ENCODE measurements at regions not wholly inside any gene's neighbourhood (a gene's known extent, or its start where the extent isn't known, plus 50 kb on each side); places are given as distances from the start of the nearest gene placed in this dataset.
"Not testable (repeated sequence)": the region's sequence is repeated elsewhere in the genome, so short reads cannot be mapped to it uniquely, and the experiment has no call there.

GRCh38 chr1:198934426-198934825 lies 295.6 kb downstream of the PTPRC start:
- no peak for DNase-seq (ENCODE audit: low spot score)

DNA sequence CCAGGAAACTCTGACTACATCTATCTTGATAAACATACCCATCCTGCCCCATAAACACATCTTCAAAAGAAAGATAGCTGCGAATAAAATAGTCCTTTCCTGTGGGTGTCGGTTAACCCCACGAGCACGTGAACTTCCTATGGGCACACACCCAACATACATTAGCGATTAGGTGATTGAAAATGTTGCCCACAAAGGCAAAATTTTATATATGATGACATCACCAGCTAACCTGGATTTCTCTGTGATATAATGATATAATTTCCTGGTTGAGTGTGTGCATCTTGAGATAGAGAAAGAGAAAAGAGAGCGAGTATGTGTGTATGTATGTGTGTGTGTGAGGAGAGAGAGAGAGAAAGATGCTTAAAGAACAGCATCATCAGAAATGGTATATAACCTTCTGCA lies 296.1 kb downstream of the PTPRC start:
- peak; percentile 51 for DNase-seq (ENCODE audit: low spot score)

DNA sequence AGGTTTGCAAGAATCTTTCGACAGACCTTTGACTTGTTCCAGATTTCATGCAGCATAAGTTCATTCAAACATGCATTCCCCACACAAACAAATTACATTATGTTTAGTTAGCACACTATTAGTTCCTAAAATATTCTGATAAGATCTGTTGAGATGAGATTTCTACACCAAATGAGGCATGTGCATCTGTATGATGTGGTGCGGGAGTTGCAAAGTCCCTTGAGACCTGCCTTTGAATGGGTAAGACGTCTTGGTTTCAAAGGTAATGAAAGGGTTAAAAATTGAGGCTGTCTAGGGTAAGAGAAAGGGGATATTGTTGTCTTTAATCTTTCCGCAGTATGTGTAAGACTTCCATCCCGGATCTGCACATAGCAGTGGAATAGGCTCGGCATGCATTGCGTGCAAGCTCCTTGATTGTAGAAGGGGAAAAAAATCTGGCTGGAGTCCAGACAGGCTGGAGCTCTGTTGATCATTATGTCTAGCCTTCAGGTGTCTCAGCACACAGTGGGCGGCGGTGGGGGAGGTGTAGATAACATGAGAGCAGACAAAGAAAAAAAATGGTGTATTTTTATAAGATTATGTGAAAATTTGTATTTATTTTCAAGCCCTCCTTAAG lies 296.6 kb downstream of the PTPRC start:
- DNase-seq (ENCODE audit: low spot score) = peak; percentile 94

GRCh38 chr1:198936371-198937083 lies 297.7 kb downstream of the PTPRC start:
- peak; percentile 40 for DNase-seq (ENCODE audit: low spot score)

GRCh38 chr1:198937231-198938031 lies 298.6 kb downstream of the PTPRC start:
- DNase-seq (ENCODE audit: low spot score) = peak; percentile 88

DNA sequence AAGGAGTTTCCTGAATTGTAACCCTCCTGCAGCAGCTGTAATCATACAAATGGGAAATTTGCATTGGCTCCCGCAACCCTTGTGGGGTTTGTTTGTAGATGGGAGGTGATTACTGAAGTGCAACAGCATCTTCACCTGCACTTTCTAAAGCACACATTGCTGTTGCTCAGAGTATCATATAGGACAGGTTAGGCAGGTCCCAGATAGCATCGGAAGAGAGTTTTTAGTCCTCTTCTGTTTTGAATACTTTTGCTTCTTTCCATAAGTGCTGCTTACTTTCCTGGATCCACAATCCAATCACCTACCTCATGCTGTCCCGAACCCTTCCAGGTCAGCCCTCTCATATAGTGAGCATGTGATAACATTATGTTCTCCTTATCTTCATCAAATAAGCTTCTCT lies 300.4 kb downstream of the PTPRC start:
- DNase-seq (ENCODE audit: low spot score) = no peak

DNA sequence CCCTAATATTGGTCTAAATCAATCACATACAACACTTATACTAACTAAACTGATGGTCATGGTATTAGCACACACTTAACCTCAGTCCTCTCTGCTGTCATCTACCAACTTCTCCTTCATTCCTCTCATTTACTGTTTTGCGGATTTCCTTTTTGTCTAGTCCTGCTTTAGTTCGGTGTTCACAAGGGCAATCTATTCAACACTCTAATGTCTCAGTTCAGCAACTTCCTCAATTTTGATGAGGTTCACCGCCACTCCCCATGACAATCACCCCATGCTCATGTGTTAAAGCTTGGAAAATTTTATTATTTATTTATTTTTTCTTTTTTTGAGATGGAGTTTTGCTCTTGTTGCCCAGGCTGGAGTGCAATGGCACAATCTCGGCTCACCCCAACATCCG lies 301.1 kb downstream of the PTPRC start:
- DNase-seq (ENCODE audit: low spot score) = no peak

DNA sequence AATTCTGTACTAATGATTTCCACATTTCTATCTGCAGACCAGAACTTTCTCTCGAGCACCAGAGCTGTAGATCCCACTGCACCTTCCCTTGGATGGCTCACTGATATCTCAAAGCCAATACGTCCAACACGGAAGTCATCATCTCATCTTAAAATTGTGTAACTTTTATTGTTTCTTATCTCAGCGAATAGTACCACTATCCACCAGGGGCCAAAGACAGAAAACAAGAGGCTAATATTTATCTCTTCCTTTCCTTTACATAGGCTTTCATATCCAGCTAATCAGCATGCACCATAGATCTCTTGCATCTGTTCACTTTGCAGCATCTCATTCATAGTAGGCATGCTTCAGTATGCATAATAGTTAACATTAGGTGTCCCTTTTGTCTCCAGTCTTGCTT lies 303.6 kb downstream of the PTPRC start:
- DNase-seq (ENCODE audit: low spot score) = no peak

DNA sequence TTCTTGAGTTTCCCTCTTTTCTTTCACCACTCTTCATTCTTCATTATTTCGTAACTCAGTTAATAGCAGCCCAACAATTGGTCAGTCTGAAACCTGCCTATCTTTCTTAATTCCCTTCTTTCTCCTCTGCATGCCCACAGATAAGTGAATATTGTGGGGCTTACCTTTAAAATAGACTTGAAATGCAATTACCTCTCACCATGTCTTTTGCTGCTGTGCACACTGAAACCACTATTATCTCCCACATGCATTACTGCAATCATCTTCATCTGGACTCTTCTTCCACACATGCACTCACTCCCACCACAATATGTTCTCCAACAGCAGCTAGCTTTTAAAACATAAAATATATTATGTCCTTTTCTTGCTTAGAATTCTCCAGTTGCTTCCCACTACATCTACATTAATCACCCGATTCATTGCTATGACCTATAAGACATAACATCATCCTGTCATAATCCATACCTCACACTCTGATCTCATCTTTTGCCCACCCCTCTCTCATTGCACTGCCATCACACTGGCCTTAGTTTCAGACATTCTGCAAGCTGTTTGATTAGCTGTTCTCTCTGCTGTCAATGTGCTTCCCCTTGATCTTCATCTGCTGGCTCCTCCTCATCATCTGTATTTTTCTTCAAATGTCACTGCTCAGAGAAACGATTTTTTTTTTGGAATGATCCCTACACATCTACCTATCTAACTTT lies 304.8 kb downstream of the PTPRC start:
- no peak for DNase-seq (ENCODE audit: low spot score)

DNA sequence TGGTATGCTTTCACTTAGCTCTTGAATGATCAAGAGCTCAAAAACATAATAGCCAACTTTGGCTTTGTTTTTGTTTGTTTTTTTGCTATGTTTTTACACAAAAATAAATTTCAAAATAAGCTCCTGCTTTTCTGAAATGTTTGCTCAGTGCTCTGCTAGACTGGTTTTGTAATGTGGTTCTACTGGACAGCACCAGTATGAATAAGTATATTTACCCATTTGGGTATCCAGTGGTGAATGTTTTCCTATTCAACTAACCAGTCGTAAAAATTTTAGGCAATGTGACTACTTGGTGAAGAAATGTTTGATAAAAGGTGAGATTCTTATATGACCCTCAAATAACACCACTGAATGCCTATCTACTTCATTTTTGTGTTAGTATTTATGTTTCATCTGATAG lies 308.6 kb downstream of the PTPRC start:
- no peak for DNase-seq (ENCODE audit: low spot score)

- no peak for DNase-seq (ENCODE audit: low spot score)
Measured at GRCh38 chr1:198948895-198949659, 310.2 kb downstream of the PTPRC start.

- no peak for DNase-seq (ENCODE audit: low spot score)
Measured at GRCh38 chr1:198950036-198950435, 311.2 kb downstream of the PTPRC start.

DNA sequence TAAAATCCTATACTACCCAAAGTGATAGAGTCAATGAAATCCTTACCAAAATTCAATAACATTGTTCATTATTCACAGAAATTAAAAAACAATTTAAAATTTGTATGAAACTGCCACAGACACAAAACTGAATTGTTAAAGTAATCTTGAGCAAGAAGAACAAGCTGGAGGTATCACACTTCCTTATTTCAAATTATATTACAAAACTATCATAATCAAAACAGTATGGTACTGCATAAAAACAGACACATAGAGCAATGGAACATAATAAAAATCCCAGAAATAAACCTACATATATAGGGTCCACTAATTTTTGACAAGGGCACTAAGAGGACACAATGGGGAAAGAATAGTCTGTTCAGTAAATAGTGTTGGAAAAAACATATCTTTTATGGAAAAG lies 316.2 kb downstream of the PTPRC start:
- DNase-seq (ENCODE audit: low spot score) = no peak

GRCh38 chr1:198957044-198957443 lies 318.2 kb downstream of the PTPRC start:
- DNase-seq (ENCODE audit: low spot score) = no peak

DNA sequence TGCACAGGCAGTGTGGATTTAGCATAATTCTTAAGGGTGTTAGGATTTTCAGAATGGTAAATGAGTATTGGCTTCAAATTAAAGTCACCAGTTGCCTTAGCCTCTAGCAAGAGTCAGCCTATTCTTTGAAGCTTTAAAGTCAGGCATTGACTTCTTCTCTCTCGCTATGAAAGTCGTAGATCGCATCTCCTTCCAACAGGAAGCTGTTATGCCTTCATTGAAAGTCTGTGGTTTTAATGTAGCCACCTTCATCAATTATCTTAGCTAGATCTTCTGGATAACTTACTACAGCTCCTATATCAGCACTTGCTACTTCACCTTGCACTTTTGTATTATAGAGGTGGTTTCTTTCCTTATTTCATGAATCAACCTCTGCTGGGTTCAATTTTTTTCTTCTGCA lies 320.2 kb downstream of the PTPRC start:
- no peak for DNase-seq (ENCODE audit: low spot score)

- DNase-seq (ENCODE audit: low spot score) = no peak
Measured at GRCh38 chr1:198959676-198960075, 320.8 kb downstream of the PTPRC start.

DNA sequence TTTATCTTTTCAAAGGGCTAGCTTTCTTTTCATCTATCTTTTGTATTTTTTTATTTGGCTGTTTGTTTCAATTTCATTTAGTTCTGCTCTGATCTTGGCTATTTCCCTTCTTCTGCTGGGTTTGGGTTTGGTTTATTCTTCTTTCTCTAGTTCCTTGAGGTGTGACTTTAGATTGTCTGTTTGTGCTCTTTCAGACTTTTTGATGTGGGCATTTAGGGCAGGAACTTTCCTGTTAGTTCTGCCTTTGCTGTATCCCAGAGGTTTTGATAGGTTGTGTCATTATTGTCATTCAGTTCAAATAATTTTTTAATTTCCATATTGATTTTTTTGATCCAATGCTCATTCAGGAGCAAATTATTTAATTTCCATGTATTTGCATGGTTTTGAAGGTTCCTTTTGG lies 325.0 kb downstream of the PTPRC start:
- DNase-seq (ENCODE audit: low spot score) = not testable (repeated sequence)

DNA sequence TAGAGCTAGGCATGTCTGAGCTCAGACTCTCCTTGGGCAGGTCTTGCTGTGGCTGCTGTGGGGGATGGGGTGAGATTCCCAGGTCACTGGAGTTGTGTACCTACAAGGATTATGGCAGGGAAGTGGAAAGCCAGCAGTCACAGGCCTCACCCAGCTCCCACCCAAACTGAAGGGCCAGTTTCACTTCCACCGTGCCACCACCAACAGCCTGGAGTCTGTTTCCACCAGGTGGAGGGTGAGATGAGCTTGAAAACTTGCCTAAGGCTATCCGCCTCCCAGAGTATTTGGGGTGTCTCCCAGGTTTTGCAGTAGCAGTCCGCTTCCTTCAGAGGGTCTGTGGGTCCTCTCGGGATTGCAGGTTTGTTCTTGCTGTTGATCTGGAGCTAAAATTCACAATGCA lies 327.7 kb downstream of the PTPRC start:
- DNase-seq (ENCODE audit: low spot score) = no peak

DNA sequence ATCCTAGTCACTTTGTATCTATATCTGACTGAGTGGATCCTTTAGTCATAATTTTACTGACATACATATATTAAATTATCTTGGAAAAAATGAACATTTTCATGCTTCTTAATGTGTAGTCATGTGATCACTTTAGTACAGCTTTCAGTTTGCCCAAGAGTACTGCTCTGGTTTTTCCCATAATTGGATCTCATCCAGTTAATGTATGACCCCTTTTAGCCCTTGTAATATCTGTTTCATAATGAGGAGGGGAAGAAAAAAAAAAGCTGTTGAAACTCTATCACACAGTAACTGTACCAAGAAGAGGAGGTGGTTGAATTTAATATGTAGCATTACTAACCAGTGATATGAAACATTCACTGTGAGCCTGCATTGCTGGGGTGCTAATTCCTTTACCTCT lies 328.7 kb downstream of the PTPRC start:
- no peak for DNase-seq (ENCODE audit: low spot score)

DNA sequence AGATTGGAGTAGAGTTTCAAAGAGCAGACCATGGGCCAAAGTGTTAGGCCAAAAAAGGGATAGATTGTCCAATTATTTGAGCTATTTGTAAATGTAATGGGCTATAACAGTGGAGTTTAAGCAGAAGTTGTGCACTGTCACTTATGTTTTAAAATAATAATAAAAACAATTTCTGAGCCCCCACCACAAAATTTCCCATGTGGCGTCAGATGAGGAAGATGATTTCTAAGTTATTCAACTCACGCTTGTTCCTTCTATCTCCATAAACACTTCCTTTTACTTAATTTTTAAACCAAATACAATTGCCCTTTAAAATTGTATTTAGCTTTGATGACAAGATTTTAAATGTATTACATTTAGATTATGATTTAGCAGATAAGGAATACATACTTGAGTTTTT lies 330.0 kb downstream of the PTPRC start:
- DNase-seq (ENCODE audit: low spot score) = no peak

DNA sequence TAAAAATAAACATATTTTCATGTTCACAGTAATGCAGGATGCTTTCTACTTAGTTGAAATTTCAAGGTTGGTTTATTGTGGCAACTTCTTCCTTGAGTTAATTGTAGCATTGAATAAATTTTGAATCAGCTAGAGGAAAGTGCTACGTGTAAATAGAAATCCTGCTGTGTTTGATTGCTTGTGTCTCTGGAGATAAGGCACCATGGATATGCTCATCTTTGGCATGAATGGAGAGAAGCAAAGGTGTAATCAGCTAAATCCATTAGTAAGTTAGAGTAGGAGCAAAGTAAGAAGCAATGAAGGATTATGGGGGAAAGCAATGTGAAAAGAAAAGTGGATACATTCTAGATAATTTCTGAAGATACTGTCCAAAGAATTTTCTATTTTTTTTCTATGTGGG lies 331.1 kb downstream of the PTPRC start:
- DNase-seq (ENCODE audit: low spot score) = no peak

DNA sequence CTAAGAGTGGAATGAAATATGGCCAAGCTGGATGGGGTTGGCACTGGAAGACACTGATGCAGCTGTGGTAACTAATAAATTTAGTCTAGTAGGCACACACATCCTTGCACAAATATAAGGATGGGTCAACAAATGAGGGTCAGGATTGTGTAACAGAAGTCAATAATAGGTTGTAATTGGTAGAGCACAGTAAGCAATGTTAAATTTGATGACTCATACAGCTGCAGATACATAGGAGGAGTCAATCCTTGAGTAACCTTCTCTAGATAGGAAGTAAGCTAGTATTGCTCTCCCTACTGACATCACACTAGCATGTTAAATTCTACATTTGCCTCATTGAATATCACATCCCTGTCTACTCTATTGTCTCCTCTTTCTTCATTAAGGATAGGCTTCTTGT lies 332.1 kb downstream of the PTPRC start:
- peak; percentile 8 for DNase-seq (ENCODE audit: low spot score)
